WTC11 (cell line): ENCODE measurements at regions not wholly inside any gene's neighbourhood (a gene's known extent, or its start where the extent isn't known, plus 50 kb on each side); places are given as distances from the start of the nearest gene placed in this dataset.

Experiments
- ATAC-seq: fragments of 200-7000 bp; cut with Tn5 transposase; 2 replicates; pipeline ENCODE4 v1.10.0; 2021; ENCODE audit warnings: mild to moderate bottlenecking, moderate library complexity
- CTCF ChIA-PET: fragments of 300-600 bp; sonication (Branson Sonifier 250); formaldehyde crosslinking; loops from one replicate; lab custom pipeline; 2021; ENCODE audit warnings: antibody characterized with exemption; lab: Charles Lee
- POLR2A ChIA-PET: fragments of 350-600 bp; sonication (Branson Sonifier 250); formaldehyde crosslinking; loops from one replicate; lab custom pipeline; 2021; ENCODE audit warnings: antibody characterized with exemption; lab: Charles Lee
- DNase-seq: peaks from one replicate; pipeline ENCODE4 v3.0.0; 2021; ENCODE audit warnings: low spot score
- H3K27ac Mint-ChIP-seq: 2 replicates; pipeline ENCODE4 v1.8.0; 2021; ENCODE audit warnings: mixed read lengths
- H3K27me3 Mint-ChIP-seq: 2 replicates; pipeline ENCODE4 v1.8.0; 2021; ENCODE audit warnings: low read depth, mild to moderate bottlenecking, moderate library complexity, mixed read lengths
- H3K36me3 Mint-ChIP-seq: 2 replicates; pipeline ENCODE4 v1.8.0; 2021; ENCODE audit warnings: mixed read lengths
- H3K4me1 Mint-ChIP-seq: 2 replicates; pipeline ENCODE4 v1.8.0; 2022; ENCODE audit warnings: mixed read lengths
- H3K4me3 Mint-ChIP-seq: 2 replicates; pipeline ENCODE4 v1.8.0; 2021; ENCODE audit warnings: mild to moderate bottlenecking, moderate library complexity, mixed read lengths
- H3K9me3 Mint-ChIP-seq: 2 replicates; pipeline ENCODE4 v1.8.0; 2021; ENCODE audit warnings: mixed read lengths
- AFF4 ChIP-seq: sonication (generic); formaldehyde crosslinking; IDR thresholded peaks from 2 replicates; pipeline ENCODE4 v1.8.1; 2023; ENCODE audit warnings: mild to moderate bottlenecking, missing genetic modification reagents, borderline replicate concordance
- E2F1 ChIP-seq: sonication (generic); formaldehyde crosslinking; IDR thresholded peaks from 2 replicates; pipeline ENCODE4 v1.8.0; 2022; ENCODE audit warnings: mild to moderate bottlenecking, missing genetic modification reagents
- NFE2L1 ChIP-seq: sonication (generic); formaldehyde crosslinking; IDR thresholded peaks from 2 replicates; pipeline ENCODE4 v1.8.1; 2023; ENCODE audit warnings: missing genetic modification reagents
- NR1H2 ChIP-seq: sonication (generic); formaldehyde crosslinking; IDR thresholded peaks from 2 replicates; pipeline ENCODE4 v1.9.0; 2021; ENCODE audit warnings: mild to moderate bottlenecking, moderate library complexity, missing genetic modification reagents
- NR3C1 ChIP-seq: sonication (generic); formaldehyde crosslinking; conservative IDR thresholded peaks from 2 replicates; pipeline ENCODE4 v1.8.1; 2023; ENCODE audit warnings: low read depth, mild to moderate bottlenecking, missing genetic modification reagents
- PRDM15 ChIP-seq: sonication (generic); formaldehyde crosslinking; IDR thresholded peaks from 2 replicates; pipeline ENCODE4 v1.8.0; 2022; ENCODE audit warnings: missing genetic modification reagents
- SMAD3 ChIP-seq: sonication (generic); formaldehyde crosslinking; IDR thresholded peaks from 2 replicates; pipeline ENCODE4 v1.8.0; 2022; ENCODE audit warnings: missing genetic modification reagents, mild to moderate bottlenecking, borderline replicate concordance
- TEAD1 ChIP-seq: sonication (generic); formaldehyde crosslinking; IDR thresholded peaks from 2 replicates; pipeline ENCODE4 v1.8.0; 2022; ENCODE audit warnings: mild to moderate bottlenecking, missing genetic modification reagents
- ZNF121 ChIP-seq: sonication (generic); formaldehyde crosslinking; IDR thresholded peaks from 2 replicates; pipeline ENCODE4 v1.8.0; 2023; ENCODE audit warnings: missing genetic modification reagents
- ZNF425 ChIP-seq: fragments of 250-450 bp; sonication (Bioruptor Pico); conservative IDR thresholded peaks from 2 replicates; pipeline ENCODE4 v1.9.0; 2021; ENCODE audit warnings: mild to moderate bottlenecking
- ZNF671 ChIP-seq: fragments of 250-450 bp; sonication (Bioruptor Pico); IDR thresholded peaks from 2 replicates; pipeline ENCODE4 v1.8.0; 2021; ENCODE audit warnings: mild to moderate bottlenecking
- TF ChIP-seq, protein P1 (sequence below): sonication (generic); formaldehyde crosslinking; IDR thresholded peaks from 2 replicates; pipeline ENCODE4 v1.8.0; 2023; ENCODE audit warnings: mild to moderate bottlenecking, missing genetic modification reagents

DNA sequence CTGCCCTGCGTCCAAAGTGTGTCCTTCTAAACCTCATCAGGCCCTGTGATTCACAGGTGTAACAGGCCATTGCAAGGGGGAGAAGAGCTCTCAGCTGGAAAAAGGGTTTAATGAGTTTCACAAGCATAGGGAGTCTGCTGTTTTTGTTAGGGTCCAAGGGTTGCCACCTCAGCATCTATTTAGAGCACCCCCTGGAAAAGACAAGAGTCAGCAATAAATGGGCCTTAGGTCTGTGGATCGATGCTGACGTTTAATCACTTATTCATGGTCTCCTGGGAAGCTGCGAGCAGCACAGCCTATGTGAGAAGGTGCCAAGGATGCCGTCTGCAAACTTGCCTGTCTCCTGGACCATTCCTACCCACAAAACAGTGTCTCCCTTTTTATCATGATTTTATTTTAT, 78.4 kb upstream of the BAIAP2L1 start (continued):
- TF ChIP-seq E2F1 (CRISPR knock-in tag) (no peak), NR1H2 (CRISPR knock-in tag) (no peak), AFF4 (CRISPR knock-in tag) (no peak), TEAD1 (CRISPR knock-in tag) (no peak), PRDM15 (CRISPR knock-in tag) (no peak)
- TF ChIP-seq, protein P1, sequence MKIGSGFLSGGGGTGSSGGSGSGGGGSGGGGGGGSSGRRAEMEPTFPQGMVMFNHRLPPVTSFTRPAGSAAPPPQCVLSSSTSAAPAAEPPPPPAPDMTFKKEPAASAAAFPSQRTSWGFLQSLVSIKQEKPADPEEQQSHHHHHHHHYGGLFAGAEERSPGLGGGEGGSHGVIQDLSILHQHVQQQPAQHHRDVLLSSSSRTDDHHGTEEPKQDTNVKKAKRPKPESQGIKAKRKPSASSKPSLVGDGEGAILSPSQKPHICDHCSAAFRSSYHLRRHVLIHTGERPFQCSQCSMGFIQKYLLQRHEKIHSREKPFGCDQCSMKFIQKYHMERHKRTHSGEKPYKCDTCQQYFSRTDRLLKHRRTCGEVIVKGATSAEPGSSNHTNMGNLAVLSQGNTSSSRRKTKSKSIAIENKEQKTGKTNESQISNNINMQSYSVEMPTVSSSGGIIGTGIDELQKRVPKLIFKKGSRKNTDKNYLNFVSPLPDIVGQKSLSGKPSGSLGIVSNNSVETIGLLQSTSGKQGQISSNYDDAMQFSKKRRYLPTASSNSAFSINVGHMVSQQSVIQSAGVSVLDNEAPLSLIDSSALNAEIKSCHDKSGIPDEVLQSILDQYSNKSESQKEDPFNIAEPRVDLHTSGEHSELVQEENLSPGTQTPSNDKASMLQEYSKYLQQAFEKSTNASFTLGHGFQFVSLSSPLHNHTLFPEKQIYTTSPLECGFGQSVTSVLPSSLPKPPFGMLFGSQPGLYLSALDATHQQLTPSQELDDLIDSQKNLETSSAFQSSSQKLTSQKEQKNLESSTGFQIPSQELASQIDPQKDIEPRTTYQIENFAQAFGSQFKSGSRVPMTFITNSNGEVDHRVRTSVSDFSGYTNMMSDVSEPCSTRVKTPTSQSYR (CRISPR knock-in tag): no peak

DNA sequence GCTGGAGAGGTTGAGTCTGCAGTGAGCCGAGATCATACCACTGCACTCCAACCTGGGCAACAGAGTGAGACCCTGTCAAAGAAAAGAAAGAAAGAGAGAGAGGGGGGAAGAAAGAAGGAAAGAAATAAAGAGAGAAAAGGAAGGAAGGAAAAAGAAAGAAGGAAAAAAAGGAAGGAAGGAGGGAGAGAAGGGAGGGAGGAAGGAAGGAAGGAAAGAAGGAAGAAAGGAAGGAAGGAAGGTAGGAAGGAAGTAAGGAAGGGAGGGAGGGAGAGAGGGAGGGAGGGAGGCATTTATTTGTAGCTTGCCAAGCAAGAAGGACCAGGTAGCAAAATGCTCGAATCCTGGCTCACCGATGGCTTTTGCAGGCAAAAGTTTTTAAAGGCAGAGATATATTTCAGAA, 74.5 kb upstream of the BAIAP2L1 start:
- ATAC-seq (no peak), DNase-seq (no peak)
- TF ChIP-seq ZNF671 (CRISPR knock-in tag) (no peak), SMAD3 (CRISPR knock-in tag) (no peak), NR3C1 (CRISPR knock-in tag) (no peak), ZNF121 (no peak), NFE2L1 (CRISPR knock-in tag) (no peak), ZNF425 (CRISPR knock-in tag) (no peak)
- POLR2A ChIA-PET: no interaction called here
- Mint-ChIP-seq H3K36me3 (peaks cover 2% of the 10 kb centered on the region), H3K4me1 (peaks cover 19% of the 10 kb centered on the region), H3K4me3 (no peak overlapping the region), H3K27ac (no peak overlapping the region), H3K27me3 (peaks cover 4% of the 10 kb centered on the region), H3K9me3 (peaks cover 2% of the 10 kb centered on the region)
- CTCF ChIA-PET: interaction anchor here (0.6 kb wide), 1 partner anchor 355 kb away, joined by 5 read pairs; no protein-coding TSS in a partner anchor
